Activated CD8-positive, alpha-beta T cell treated with anti-CD3 and anti-CD28 coated beads for 36 hours (primary cell): ENCODE measurements at regions not wholly inside any gene's neighbourhood (a gene's known extent, or its start where the extent isn't known, plus 50 kb on each side); places are given as distances from the start of the nearest gene placed in this dataset.

ENCODE experiments used
- ATAC-seq: fragments of 200-7000 bp; cut with Tn5 transposase; one replicate; pipeline ENCODE4 v1.10.0; 2021; ENCODE audit warnings: mild to moderate bottlenecking, moderate library complexity
- CTCF ChIA-PET: fragments of 350-600 bp; sonication (Branson Sonifier 250); formaldehyde crosslinking; loops from one replicate; lab custom pipeline; 2021; ENCODE audit warnings: antibody characterized with exemption; lab: Charles Lee
- POLR2A ChIA-PET: fragments of 350-600 bp; sonication (Branson Sonifier 250); formaldehyde crosslinking; loops from one replicate; lab custom pipeline; 2021; ENCODE audit warnings: antibody characterized with exemption; lab: Charles Lee
- DNase-seq: peaks from one replicate; pipeline ENCODE4 v3.0.0-alpha.2; 2020
- H3K27ac Mint-ChIP-seq: one replicate; pipeline ENCODE4 v1.8.0; 2021; ENCODE audit warnings: mild to moderate bottlenecking, mixed read lengths
- H3K27me3 Mint-ChIP-seq: one replicate; pipeline ENCODE4 v1.8.0; 2021; ENCODE audit warnings: mixed read lengths
- H3K36me3 Mint-ChIP-seq: one replicate; pipeline ENCODE4 v1.8.0; 2021; ENCODE audit warnings: low read depth, mixed read lengths
- H3K4me1 Mint-ChIP-seq: one replicate; pipeline ENCODE4 v1.8.0; 2021; ENCODE audit warnings: low read depth, mixed read lengths
- H3K4me3 Mint-ChIP-seq: one replicate; pipeline ENCODE4 v1.8.0; 2021; ENCODE audit warnings: mild to moderate bottlenecking, moderate library complexity, mixed read lengths
- H3K9me3 Mint-ChIP-seq: one replicate; pipeline ENCODE4 v1.8.0; 2021; ENCODE audit warnings: mixed read lengths
- intact Hi-C: fragments of 100-400 bp; cut with micrococcal nuclease; formaldehyde crosslinking; loops from one replicate; pipeline ENCODE4 v1.10.0; 2022
- TF ChIP-seq, protein P1 (sequence below): fragments of 200-600 bp; IDR thresholded peaks from one replicate; pipeline ENCODE4 v1.8.0; 2022; ENCODE audit warnings: antibody characterized with exemption, mild to moderate bottlenecking

DNA sequence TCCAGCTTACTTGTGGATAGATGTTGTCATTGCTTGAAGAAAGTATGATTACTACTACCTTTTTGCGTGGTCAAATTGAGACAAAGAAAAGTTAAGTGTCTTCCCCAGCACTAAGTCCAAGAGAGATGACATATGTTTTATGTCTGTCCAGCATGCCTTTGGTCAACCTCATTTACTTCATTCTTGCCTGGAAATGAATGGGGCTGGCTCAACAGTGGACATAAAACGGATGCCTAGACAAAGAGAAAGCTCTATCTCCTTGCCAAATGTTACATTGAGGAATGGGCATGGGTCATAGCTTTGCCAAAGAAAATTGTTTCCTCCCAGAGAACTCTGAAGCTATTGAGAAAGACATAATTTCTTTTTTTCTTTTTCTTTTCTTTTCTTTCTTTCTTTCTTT is 82.4 kb upstream of the PLPPR4 start:
- CTCF ChIA-PET, result interaction anchor here (1.2 to 1.9 kb wide), 5 partner anchors 16 to 525 kb away, joined by 4 to 14 read pairs (median 6); no protein-coding TSS in a partner anchor
- intact Hi-C loops, result loop anchor here (2.0 to 10.0 kb wide), 3 partner anchors 299 to 525 kb away; no protein-coding TSS in a partner anchor
- Mint-ChIP-seq H3K4me1 (no peaks in the 10 kb centered on the region), H3K27me3 (no peaks in the 10 kb centered on the region), H3K4me3 (no peak overlapping the region), H3K36me3 (no peaks in the 10 kb centered on the region), H3K27ac (no peak overlapping the region), H3K9me3 (no peaks in the 10 kb centered on the region)
- DNase-seq (no peak), ATAC-seq (no peak)
- POLR2A ChIA-PET, result interaction anchor here (1.4 kb wide), 1 partner anchor 16 kb away, joined by 3 read pairs; no protein-coding TSS in a partner anchor
- TF ChIP-seq, protein P1, sequence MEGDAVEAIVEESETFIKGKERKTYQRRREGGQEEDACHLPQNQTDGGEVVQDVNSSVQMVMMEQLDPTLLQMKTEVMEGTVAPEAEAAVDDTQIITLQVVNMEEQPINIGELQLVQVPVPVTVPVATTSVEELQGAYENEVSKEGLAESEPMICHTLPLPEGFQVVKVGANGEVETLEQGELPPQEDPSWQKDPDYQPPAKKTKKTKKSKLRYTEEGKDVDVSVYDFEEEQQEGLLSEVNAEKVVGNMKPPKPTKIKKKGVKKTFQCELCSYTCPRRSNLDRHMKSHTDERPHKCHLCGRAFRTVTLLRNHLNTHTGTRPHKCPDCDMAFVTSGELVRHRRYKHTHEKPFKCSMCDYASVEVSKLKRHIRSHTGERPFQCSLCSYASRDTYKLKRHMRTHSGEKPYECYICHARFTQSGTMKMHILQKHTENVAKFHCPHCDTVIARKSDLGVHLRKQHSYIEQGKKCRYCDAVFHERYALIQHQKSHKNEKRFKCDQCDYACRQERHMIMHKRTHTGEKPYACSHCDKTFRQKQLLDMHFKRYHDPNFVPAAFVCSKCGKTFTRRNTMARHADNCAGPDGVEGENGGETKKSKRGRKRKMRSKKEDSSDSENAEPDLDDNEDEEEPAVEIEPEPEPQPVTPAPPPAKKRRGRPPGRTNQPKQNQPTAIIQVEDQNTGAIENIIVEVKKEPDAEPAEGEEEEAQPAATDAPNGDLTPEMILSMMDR, result no peak

DNA sequence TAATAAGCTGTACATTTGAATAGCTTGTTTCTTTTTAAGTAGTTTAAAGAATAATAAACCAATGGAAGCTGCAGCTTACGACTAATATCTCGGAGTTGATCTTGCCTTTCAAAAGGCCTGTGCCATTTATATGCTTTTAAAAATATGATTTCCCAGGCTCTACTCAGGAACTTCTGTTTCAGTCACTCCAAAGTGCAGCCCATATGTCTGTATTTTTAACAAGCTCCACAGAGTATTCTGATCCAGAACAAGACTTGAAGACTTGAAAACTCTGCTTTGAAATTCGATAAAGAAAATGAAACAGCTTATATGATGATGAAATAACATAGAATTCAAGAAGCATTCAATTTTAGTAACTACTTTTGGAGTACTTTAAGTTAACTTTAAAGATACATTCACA is 79.1 kb upstream of the PLPPR4 start:
- TF ChIP-seq, protein P1, result no peak

DNA sequence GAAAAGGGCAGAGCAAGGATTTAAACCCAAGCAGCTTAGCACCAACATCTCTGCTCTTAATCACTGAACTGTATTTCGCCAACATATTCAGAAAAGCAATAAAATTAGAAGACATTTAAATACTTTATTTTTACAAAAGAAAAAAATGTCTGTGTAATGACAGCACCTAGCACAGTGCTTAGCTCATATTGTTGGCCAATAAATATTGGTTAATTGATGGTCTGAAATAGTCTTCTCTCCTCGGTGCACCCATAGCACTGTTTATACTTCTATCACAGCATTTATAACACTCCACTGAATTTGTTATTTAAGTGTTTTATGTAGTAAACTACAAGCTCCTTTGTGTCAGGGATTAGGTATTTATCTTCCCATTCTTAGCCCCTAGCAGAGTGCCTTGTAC is 70.9 kb upstream of the PLPPR4 start:
- intact Hi-C loops, result no loop called here
- ATAC-seq, result no peak
- Mint-ChIP-seq H3K4me1 (no peaks in the 10 kb centered on the region), H3K4me3 (no peak overlapping the region), H3K36me3 (no peaks in the 10 kb centered on the region), H3K9me3 (no peaks in the 10 kb centered on the region), H3K27me3 (peaks cover 13% of the 10 kb centered on the region), H3K27ac (no peak overlapping the region)
- DNase-seq, result no peak
- ChIA-PET POLR2A (no interaction called here), CTCF (no interaction called here)
- TF ChIP-seq, protein P1, result no peak

More for the DNA sequence above, 79.1 kb upstream of the PLPPR4 start:
- no peak overlapping the region for H3K27ac Mint-ChIP-seq
- ChIA-PET CTCF (interaction anchor here (1.0 to 1.9 kb wide), 4 partner anchors 10 to 523 kb away, joined by 4 to 6 read pairs (median 4); no protein-coding TSS in a partner anchor), POLR2A (no interaction called here)
- H3K4me1 Mint-ChIP-seq, result no peaks in the 10 kb centered on the region
- peaks cover 7% of the 10 kb centered on the region for H3K27me3 Mint-ChIP-seq
- H3K9me3 Mint-ChIP-seq, result no peaks in the 10 kb centered on the region
- no peaks in the 10 kb centered on the region for H3K36me3 Mint-ChIP-seq
- ATAC-seq, result no peak
- no peak overlapping the region for H3K4me3 Mint-ChIP-seq
- intact Hi-C loops, result loop anchor here (10.0 kb wide), 1 partner anchor 500 kb away; no protein-coding TSS in a partner anchor
- no peak for DNase-seq

DNA sequence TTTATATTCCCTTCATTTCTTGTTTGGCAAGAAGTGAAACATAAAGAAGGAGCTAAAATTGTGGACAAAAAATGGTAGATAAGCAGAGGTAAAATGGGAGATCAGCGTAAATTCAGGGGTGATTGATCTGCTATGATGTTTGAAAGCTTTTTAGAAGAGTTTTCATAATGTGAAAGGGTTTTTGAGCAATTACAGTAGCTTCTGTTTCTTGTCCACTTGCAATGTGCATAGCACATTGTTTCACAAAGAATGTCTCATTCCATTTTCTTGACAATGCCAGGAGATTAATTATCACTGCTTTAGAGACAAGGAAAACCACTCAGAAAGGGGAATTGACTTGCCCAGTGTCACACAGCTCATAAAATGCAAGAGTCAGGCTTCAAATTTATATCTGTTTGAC is 65.9 kb upstream of the PLPPR4 start:
- Mint-ChIP-seq H3K36me3 (no peaks in the 10 kb centered on the region), H3K4me3 (no peak overlapping the region), H3K9me3 (no peaks in the 10 kb centered on the region), H3K27me3 (peaks cover 11% of the 10 kb centered on the region), H3K4me1 (no peaks in the 10 kb centered on the region), H3K27ac (no peak overlapping the region)
- intact Hi-C loops, result no loop called here
- ATAC-seq (no peak), DNase-seq (no peak)
- TF ChIP-seq, protein P1, result no peak
- POLR2A ChIA-PET, result interaction anchor here (1.7 kb wide), 1 partner anchor 16 kb away, joined by 3 read pairs; no protein-coding TSS in a partner anchor
- CTCF ChIA-PET, result interaction anchor here (1.2 to 1.3 kb wide), 2 partner anchors 10 to 17 kb away, joined by 3 to 6 read pairs; no protein-coding TSS in a partner anchor

DNA sequence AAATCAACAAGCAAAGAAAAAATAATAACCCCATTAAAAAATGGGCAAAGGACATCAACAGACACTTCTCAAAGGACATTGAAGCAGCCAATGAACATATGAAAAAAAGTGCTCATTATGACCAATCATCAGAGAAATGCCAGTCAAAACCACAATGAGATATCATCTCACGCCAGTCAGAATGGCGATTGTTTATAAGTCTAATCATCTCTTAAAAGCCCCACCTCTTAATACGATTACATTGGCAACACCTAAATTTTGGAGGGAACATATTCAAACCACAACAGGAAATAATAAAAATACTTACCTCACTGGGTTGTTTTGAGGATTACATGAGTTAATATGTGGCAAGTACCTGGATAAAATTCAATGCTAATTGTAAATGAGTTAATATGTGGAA is 57.1 kb upstream of the PLPPR4 start:
- ChIA-PET POLR2A (no interaction called here), CTCF (no interaction called here)
- Mint-ChIP-seq H3K27ac (no peak overlapping the region), H3K4me1 (no peaks in the 10 kb centered on the region), H3K36me3 (no peaks in the 10 kb centered on the region), H3K9me3 (no peaks in the 10 kb centered on the region), H3K27me3 (no peaks in the 10 kb centered on the region), H3K4me3 (no peak overlapping the region)
- intact Hi-C loops, result no loop called here
- no peak for ATAC-seq
- DNase-seq, result no peak
- TF ChIP-seq, protein P1, result no peak
